COLO668 (cell line): ENCODE measurements at regions not wholly inside any gene's neighbourhood (a gene's known extent, or its start where the extent isn't known, plus 50 kb on each side); places are given as distances from the start of the nearest gene placed in this dataset.
"Not testable (repeated sequence)": the region's sequence is repeated elsewhere in the genome, so short reads cannot be mapped to it uniquely, and the experiment has no call there.

Source experiments
- DNase-seq: peaks from one replicate; lab custom pipeline; 2025; ENCODE audit not compliant: unreplicated experiment; lab: John Stamatoyannopoulos, UW

DNA sequence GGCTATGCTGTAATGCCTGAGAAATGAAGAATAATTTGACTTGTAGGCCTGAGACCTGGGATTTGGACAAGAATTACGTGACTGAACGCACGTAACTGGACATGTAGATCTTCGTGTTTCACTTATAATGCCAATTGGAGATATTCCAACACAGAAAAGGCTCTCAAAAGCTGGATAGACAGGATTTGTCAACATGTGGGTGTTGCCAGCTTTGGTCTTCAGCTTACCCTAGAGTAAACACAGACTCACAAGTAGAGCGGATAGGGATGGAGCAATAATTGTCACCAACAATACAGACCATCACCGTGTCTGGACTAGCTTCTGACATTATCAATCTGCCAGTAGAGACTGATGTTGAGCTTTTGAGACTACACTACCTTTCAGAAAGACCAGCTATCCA, 1511.0 kb upstream of the ADGRL3 start:
- no peak for DNase-seq

DNA sequence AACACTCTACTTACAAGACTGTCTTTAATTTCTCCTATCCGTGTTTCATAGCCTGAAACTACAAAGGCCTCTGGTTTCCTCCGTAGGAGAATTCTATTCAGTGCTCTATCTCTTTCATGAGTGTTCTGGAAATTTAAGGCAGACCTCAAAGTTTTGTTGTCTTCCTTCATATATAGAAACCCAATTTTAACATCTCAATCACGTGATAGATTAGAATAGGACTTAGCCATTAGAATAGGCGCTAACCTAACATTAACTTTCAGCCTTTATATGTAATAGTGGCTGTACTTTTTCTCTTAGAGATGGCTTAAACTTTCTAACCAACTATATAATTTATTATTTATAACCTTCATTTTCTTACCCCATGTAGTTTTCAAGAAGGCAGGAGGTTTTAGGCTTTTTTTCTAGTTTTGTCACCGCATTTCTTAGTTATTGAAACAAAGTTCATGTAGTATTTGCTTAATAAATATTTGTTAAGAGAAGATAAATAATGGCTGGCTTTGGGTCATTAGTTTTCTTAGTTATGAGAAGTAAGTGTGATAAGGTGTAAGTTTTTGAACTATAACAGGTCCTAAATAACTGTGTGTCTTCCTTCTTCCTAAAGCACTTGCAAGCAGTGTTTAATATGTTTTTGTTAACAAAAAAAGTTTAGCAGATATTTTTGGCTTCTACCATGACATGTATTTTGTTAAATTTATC, 1504.6 kb upstream of the ADGRL3 start:
- no peak for DNase-seq

DNA sequence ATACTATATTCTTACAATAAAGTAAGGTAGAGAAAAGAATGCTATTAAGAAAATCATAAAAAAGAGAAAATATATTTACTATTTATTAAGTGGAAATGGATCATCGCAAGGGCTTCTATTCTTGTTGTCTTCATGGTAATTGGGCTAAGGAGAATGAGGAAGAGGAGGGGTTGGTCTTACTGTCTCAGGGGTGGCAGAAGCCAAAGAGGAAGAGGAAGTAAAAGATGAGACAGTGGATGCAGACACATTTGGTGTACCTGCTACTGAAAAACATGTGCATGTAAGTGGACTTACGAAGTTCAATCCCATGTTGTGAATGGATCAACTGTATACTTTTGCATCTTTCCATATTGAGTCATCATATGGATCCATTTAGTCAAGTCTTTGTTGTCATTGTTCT, 1502.1 kb upstream of the ADGRL3 start:
- DNase-seq, result no peak

DNA sequence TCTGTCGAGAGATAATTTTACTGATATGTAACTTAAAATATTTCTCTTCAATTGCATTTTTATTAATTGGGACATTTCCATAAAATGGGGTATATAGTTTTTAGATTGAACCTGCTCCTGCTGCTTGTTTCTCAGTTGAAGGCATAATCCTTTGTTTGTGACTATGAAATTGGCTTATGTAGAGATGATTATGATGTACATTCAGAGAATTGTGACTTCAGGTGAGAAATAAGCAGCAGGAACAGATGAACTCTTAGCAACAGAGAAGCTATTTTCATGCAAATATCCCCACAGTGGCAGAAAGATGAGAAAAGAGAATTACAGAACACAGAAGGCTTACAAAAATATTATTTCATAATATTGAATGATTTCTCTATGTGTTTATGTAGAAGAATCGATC, 1499.5 kb upstream of the ADGRL3 start:
- DNase-seq, result no peak

DNA sequence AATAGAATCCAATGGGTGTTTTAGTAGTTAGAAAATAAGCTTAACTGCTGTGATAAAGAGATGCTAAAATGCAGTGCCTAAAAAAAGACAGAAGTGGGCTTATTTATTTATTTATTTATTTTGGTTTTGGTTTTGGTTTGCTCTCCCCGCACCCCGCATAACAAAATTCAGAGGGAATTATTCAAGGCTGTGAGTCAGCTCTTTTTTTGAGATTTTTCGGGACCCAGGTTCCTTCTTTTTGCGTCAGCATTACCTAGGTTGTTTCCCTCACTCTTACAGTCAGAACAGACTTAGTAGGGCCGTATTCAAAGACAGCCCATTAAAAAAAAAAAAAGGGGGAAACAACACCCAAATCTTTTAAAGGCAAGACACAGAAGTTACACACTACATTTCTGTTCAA, 1495.5 kb upstream of the ADGRL3 start:
- DNase-seq, result no peak

DNA sequence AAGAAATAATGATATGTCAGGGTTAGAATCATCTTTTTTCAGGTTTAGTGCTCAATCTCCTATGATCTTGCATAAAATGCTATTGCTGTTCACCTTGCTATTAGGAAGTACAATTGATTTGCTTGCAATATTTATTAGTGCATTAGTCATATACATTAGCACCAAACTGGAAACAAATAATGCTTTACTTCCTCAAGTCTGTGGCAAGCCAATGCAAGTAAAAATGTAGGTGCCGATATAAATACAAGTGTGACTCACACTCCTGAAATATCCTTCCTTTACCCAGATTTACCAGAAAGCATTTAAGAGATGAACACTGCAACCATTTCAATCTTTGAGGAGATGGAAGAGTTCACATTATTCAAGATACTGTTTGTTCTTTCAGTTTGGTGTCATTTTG, 1487.7 kb upstream of the ADGRL3 start:
- DNase-seq, result no peak

DNA sequence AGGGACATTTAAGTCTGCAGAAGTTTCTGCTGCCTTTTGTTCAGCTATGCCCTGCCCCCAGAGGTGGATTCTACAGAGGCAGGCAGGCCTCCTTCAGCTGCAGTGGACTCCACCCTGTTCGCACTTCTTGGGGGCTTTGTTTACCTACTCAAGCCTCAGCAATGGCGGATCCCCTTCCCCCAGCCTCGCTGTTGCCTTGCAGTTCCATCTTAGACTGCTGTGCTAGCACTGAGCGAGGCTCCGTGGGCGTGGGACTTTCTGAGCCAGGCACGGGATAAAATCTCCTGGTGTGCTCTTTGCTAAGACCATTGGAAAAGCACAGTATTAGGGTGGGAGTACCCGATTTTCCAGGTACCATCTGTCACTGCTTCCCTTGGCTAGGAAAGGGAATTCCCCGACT, 1475.8 kb upstream of the ADGRL3 start:
- not testable (repeated sequence) for DNase-seq

DNA sequence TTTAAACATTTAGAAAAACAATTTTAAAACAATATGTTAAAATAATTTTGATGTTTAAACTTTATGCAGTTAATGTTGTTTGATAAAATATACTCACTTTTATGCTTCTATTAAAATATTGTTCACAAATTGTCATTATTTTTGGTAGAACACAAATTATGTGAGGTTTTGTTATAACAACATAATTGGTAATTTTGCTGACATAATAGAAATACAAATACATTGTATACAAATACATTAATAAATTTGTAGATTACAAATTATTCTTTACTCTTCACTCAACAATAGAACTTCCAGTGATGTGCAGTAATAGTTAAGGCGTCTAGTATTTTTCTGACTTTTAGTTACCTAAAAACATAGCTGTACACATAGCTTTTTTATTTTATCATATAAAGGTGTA, 1472.4 kb upstream of the ADGRL3 start:
- no peak for DNase-seq

DNA sequence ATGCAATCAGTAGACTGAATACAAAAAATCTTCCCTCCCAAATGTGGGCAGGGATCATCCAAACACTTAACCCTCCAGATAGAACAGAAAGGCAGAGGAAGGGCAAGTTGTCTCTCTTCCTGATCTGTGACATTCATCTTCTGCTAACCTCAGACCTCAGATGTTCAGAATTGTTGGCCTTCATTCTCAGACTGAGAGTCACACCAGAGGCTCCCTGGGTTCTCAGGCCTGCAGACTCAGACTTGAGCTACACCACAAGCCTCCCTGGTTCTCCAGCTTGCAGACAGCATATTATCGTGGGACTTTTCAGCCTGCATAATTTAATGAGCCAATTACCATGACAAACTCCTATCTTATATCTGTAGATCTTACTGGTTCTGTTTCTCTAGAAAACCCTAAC, 1471.6 kb upstream of the ADGRL3 start:
- no peak for DNase-seq

DNA sequence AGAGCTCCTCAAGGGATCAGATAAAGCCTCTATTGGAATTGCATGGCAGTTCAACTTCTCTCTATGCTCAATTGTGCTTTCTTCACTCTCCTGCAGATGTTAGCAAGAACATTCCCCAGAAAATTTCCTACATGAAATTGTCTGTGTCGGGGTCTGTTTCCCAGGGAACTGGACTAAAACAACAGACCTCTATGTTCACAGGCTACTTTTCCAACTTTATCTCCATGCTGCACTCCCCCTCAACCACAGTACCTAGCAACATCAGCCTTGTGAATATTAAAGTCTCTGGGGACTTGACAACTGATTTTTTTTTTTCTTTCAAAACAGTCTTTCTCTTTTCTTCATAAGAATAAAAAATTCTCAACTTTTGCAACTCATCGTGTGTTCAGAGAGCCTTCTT, 1470.8 kb upstream of the ADGRL3 start:
- DNase-seq, result no peak

DNA sequence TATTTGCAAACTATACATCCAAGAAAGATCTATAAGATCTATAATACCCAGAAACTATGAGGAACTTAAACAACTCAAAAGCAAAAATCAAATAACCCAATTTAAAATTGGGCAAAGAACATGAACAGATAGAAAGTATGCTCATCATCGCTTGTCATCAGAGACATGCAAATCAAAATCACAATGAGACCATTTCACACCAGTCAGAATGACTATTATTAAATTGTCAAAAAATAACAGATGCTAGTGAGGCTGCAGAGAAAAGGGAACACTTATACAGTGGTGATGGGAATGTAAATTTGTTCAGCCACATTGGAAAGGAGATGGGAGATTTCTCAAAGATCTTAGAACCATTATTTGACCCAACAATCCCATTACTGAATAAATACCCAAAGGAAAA, 1451.7 kb upstream of the ADGRL3 start:
- DNase-seq, result no peak

DNA sequence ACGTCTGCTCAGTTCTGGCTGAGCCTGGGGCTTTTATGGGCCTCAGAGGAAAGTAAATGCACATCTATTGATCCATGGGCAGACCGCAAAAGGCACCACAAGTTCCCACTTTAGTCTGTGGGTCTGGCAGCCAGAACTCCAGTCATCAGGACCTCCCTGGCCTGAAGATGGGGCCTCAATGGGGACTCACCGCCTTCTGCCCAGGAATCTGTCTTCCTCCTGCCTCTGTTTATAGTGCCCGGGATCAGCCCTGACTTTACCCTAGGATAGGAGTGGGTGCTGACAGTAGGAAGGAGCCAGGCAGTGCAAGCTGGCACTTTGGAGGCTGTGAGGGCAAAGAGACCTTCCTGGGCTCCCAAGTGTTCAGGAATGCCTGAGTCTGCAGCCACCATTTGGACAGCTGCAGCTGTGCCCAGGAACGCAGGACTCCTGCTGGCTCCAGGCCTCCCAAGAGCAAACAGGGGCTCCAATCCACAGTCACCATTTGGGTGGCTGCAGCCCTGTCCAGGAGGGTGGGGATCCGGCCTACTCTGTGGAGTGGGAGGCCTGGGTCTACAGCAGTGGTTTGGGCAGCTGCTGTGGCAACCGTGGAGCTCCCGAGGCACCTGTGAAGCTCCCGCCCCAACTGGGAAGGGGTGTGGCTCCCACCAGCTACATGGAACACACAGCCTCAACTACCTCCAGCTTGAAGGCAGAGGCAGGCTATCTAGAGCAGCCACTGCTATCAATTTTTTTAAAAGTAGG, 1440.9 kb upstream of the ADGRL3 start:
- DNase-seq, result no peak

DNA sequence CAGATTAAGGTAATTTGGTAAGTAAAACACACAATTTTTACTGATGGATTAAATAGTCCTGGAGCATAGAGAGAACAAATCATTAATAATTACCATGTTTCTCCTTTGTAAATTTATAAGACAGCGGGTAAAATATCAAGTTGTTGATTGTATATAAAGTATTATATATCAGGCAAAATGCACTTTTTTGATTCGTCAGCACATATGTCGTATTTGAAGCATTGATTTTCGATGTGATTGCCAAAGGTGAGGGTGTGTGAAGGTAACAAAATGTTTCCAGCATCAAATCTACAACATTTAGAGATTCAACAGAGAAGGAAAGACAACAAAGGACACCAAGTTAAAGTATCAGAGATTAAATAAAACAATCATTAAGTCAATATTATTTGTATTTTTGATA, 1437.8 kb upstream of the ADGRL3 start:
- DNase-seq, result no peak

DNA sequence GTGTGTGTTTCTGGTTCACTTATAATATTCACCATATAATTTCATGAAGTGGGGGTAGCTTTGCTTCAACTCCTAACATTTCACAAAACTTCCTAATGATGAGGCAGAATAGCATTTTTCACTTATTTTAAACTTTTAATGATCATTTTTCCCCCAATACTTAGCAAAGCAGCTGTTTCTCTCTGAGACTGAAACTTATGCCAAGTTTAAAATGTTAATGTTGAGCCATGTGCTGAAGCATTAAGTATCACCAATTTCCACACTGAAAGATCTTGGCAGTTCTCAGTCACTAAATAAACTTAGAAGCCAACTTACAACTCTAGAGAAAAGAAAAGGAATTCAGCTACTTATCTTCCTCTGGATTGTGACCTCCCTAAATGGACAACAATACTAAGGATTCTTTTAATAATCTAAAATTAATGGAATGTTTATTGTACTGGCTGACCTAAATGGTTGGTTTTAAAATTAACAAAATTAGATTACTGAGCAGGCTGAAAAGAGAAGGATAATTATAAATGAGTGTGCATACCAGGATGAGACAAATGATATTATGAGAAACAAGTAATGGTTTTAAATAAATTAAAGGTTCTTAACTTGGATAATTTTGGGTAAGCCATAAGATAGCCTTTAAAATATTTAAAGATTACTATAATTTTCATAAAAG, 1429.4 kb upstream of the ADGRL3 start:
- no peak for DNase-seq

DNA sequence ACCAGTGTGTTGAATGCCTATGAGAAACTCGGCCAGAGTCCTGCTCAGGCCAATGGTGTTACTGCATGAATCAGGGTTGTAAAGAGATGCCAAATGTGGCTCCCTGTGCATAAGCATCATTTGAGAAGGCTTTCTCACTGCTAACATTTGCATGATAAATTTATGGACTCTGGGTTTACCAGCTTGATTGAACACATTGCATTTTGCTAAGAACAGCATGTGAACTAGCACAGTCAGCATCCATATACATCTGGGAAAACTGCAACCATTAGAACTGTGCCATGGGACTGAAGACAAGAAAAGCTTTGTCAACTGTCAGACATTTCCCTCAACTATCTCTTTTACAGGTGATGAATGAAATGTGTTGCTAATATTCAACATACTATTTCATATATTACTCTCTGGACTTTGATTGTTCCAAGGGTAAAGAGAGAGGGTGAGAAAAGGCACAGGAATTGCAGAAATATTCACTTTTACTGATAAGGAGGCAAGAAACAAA, 1427.4 kb upstream of the ADGRL3 start:
- DNase-seq, result no peak

DNA sequence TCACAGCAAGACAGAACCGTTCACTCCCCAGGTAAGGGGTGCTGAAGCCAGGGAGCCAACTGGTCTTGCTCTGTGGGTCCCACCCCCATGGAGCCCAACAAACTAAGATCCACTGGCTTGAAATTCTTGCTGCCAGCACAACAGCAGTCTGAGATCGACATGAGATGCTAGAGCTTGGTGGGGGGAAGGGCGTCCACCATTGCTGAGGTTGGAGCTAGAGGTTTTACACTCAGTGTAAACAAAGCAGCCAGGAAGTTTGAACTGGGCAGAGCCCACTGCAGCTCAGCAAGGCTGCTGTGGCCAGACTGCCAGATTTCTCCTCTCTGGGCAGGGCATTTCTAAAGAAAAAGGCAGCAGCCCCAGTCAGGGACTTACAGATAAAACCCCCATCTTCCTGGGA, 1419.9 kb upstream of the ADGRL3 start:
- DNase-seq, result not testable (repeated sequence)

DNA sequence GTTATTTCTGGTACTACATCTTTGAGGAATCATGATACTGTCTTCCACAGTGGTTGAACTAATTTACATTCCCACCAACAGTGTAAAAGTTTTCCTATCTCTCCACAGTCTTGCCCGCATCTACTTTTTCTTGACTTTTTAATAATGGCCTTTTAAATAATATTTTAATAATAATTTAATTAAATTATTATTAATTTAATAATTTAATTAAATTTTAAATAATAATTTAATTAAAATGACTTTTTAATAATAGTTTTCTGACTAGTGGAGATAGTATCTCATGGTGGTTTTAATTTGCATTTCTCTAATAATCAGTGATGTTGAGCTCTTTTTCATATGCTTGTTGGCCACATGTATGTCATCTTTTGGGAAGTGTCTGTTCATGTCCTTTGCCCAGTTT, 1395.0 kb upstream of the ADGRL3 start:
- DNase-seq, result no peak

DNA sequence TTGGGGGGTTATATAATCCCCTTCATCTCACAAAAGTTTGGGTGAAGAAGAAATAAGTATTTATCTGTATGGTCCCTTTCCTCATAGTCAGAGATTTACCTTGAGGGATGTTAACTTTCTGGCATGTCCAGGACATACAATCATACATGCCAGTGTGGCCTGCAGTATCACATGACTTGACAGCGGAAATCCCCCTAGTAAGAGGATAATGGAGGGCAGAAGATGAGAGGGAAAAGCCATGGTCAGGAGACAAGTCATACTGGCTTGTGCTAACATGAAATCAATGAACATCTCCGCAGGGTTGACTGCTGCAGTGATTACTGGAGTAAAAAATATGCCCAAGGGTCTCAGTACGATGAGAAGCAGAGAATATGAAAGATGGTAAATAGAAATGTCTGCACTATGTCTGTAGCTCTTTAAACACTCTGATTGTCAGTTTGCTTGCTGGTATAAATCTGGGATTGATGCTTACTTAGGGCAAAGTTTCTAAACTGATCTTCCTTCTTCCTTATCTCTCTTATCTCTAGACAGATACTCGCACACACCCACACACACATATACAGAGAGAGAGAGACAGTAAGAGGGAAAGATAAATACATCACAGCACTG, 1385.6 kb upstream of the ADGRL3 start:
- DNase-seq, result no peak

DNA sequence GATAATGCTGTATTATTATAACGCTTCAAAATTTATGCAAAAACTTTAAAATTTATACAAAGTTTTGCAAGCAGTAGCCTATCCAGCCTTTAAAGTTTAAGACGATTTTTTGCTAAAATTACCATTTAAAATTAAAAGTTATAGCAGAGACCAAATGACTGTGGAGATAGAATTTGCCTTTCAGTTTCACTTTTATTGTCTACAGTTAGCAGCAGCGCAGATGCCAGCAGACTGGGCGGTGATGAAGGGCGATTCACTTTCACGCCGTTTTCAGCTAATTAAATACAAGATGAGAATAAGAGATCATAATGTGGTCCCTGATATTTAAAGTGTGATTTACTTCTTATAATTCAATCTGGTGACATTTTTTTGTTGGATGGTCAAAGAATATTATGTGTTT, 1381.5 kb upstream of the ADGRL3 start:
- no peak for DNase-seq

DNA sequence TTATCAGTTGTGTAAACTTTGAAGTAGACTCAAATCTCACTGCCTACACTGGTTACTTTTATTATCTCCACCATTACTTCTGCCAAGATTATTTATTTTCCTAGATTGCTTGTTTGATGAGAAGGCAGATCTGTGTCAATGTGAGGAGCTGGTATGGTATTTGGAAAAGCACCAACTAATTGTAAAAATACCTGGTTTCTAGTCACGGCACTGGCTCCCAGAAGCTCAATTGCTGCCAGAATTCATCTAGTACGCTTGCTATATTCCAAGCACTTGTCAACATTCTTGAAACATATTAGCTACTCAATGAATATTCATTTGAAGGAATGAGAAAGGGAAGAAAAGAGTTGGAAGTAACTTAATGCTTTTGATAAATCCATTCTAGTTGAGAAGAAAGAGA, 1376.8 kb upstream of the ADGRL3 start:
- no peak for DNase-seq

DNA sequence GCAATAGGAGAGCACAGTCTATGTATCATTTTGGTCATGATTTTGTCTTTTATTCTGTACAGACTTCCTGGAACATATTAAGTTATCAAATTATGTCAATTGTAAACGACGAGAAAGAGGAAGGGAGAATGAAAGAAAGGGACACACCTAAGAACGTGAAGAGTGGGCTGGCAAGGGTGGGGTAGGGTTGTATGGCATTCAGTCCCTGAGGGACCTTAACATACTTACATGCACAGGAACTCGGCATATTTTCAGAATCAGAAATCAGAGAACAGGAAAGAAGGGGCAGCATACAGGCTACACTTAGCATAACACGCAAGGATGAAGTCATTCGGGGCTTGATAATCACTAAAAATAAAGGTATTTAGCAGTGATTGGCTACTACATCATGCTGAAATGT, 1375.0 kb upstream of the ADGRL3 start:
- no peak for DNase-seq

DNA sequence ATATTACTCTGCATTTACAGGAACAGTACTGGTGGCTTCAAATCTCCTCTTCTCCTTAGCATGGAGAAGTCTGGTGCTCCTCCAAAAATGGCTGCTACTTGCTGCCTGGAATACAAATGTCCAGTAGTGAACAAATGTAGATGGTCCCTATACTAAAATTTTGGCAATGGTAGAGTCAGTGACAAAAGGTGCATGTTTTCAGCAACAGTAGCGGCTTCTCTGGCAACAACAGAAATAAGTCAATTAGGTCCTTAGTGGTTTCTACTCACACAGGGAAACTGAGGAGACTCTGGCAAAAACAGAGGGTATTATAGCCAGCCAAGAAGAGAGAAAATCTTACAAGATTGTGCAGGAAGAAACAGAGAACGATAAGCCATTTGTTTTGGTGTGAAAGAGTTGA, 1368.4 kb upstream of the ADGRL3 start:
- no peak for DNase-seq
